HG02852 (cell line): ENCODE measurements at regions not wholly inside any gene's neighbourhood (a gene's known extent, or its start where the extent isn't known, plus 50 kb on each side); places are given as distances from the start of the nearest gene placed in this dataset.

Experiments
- ATAC-seq: cut with Tn5 transposase; IDR thresholded peaks from one replicate; pipeline ENCODE4 v1.9.1; 2021; ENCODE audit warnings: mild to moderate bottlenecking, moderate library complexity; ENCODE audit not compliant: unreplicated experiment

DNA sequence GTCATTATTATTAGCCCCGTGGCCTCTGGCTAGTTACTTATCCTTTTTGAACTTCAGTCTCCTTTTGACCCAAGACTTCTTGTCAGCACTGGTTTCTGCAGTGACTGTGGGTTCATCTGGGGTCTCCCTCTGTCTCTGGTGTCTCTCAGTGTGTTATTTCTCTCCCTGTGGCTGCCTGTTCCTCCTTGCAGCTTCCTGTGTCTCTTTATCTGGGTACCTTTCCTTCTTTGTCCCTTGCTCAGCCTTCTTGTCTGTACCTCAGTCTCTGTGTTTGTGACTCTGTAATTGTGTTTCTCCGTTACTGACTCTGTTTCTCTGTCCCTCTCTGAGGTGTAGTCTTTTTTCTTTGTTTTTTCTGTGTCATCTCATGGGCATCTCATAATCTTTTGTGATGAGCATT lies 102.6 kb upstream of the CDH11 start:
- no peak for ATAC-seq

DNA sequence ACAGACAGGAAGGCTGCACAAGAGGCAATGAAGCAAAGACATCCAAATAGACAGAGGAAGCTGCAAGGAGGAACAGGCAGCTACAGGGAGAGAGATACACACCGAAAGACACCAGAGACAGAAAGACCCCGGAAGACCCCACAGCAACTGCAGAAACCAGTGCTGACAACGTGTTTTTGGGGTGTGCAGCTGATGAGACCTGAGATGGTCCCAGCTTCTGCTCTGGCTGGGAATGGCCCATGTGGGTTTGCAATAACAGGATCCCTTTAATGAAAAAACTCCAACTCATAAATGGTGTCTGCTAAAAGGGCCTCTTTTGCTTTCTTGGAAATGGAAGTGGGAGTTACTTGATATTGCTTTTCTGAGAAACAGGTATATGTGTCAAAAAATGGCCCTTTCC lies 101.5 kb upstream of the CDH11 start:
- ATAC-seq: no peak

DNA sequence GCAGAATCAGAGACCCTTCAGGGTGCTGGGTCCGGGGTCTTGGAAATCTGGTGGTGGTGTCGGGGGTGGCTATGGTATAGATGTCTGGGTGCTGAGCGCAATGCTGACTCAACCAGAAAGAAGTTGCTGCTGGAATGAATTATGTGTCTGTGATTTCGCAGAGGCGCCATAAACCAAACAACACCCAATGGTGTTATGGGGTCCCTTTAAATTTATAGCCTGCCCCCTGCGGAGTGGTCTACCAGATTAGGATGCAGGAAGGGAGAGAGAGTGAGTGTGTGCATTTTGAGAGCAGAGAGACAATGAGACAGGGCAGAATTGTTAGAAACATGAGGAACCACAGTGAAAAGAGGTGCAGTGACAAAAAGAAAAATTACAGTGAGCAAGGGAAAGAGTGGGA lies 100.7 kb upstream of the CDH11 start:
- no peak for ATAC-seq

DNA sequence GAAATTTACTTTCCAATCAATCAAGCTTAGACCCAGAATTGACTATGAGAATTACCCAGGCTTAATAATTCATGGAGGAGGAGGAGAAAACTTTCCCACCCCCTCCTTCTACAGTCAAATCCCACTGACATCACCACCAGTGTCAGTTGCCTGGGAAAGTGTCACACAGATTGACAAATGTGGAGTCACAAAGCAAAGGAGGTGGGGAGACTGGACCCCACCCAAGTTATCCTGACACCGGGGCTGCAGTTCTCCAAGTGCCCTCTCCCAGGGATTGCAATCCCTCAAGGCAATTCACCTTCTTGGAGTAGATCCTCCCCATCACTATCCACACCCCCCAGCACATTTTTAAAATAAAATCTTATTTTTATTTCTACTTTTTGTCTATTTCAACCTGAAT lies 100.2 kb upstream of the CDH11 start:
- ATAC-seq: no peak

DNA sequence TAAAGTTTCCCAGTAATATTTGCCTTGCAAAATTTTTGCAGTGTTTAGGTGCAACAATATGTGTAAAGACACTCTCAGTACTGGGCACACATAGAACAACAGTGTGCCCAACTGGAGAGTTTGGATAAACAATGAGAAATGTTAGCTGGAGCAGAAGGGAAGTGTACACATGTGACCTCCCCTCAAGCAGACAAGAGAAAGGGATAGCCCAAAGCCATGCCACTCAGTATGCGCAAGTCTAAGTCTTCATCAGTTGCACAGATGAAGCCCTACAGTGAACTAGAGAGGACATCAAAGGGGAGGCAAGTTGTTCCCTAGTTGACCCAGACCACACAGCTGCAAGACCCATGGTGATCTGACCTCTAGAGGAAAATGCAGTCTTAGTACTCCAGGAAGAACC lies 97.9 kb upstream of the CDH11 start:
- no peak for ATAC-seq

DNA sequence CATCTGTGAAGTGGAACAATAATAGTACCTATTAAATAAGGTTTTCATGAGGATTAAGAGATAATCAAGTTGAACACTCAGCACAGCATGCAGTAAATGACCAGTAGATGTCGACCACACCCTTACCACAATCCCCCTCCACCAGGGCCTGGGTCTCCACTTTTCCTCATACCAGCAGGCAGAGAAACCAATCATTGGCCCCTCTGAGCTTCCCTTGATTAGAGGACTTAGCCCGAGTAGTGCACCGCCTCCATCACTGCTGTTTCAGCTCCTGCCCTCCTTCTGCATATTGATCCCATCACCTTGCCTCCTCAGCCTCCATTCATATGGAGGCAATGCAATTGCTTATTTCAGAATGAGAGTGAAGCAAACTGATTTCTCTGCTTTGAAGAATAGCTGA lies 96.5 kb upstream of the CDH11 start:
- no peak for ATAC-seq

DNA sequence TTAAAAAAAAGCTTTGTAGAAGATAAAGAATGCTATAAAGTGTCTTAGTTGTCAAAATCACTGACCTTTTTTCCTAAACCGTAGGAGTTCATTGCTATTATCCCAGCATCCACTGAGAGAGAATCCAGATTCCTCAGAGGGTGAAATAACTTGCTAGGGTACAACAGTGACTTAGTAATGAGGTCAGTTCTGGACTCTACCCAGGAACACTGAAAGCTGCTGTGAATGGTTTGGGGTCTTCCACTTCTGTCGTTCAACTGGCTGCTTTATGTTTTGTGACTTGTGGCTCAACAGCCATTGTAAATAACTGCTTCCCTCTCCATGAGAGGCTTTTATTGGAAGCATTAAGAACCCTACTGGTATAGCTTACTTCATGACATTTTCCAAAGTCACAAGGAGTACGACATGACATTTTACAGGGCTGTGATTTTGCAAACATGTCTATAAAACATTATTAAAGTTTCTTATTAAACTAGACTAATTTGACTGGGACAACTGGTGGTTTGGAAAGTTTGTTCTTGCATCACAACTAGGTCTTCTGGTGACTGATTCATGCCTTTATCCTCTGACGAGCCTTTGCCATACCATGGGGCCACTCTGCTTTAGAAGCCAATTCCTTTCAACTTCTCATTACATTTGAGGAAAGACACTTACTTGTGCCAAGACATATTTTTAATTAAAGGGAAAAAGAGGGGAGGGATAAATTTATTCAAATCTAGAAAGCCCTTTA lies 92.2 kb upstream of the CDH11 start:
- ATAC-seq: no peak

DNA sequence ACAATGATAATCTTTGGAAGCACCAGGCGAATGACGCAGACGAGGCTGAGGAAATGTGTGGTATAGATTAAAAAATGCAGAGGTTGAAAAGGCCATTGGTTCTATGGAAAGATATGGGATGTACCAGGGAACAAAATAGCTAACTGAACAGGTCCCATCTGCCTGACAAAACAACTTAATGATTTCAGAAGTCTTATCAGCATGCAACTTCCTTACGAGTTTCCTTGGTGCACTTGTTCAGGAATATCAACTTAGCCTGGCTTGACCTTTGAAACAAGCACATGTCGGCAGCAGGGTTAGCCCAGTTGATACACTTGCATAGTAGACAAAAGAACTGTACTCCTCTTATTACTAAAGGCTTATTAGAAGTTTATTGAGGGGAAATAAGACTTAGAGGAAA lies 90.9 kb upstream of the CDH11 start:
- no peak for ATAC-seq

DNA sequence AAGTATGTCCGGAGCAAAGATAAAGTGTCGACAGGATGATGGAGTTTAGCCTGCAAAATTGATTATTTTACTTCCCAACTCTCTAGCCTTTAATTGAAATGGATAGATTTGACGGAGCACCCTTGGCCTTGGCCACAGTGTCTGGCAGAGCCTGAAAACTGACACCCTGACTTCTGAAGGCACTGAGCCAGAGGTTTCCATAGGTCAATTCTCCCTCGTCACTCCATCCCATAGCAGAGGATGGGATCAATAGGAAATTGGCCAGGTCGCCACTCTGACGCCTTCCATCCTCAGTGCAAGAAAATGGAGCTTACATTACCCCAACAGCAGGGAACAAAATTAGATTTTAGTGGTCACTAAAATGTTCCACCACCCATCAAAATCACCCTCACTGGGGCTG lies 90.4 kb upstream of the CDH11 start:
- ATAC-seq: no peak

DNA sequence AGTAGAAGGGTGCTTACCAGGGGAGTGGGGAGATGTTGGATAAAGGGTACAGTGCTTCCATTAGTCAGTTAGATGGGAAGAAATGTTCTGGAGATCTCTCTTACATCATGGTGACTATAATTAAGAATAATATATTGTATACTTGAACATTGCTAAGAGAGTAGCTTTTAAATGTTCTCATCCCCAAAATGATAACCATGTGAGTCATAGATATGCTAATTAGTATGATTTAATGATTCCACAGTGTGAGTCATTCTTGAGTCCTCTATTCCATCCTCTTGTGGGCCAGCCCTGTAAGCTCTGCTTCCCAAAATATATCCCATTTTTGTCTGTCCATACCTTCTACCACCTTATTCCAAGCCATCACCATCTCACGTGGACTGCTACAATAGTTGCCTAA lies 80.6 kb upstream of the CDH11 start:
- no peak for ATAC-seq

DNA sequence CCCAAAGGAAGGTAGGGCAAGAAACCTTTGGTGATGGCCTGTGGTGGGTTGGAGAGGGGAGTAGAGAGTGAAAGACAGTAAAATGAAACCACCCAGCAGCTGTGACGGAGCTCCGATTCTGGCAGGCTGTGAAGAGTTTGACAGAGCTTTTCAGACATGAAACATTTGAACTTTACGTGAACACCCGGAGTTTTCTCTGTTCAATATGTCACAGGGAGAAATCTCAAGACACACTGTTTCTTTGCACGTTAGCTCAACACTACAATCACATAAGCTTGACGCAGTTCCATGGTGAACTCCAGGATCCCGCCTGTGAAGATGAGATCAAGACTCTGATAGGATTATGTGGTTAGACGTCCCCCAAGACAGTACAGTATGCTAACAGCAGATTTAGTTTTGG lies 79.6 kb upstream of the CDH11 start:
- no peak for ATAC-seq

DNA sequence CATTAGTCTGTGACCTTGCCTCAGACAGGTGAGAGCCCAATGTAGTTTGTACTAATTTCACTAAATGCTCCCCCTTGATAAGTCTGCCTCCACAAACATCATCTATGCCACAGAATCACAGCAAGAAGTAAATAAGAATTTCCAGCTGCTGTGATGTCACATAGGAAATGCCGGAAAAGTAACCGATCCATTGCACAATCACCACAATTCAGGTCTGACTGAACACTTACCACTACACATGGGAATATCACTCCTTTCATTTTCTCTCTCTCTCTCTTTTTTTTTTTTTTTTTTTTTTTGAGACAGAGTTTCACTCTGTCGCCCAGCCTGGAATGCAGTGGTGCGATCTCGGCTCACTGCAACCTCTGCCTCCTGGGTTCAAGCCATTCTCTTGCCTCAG lies 79.0 kb upstream of the CDH11 start:
- ATAC-seq: no peak

DNA sequence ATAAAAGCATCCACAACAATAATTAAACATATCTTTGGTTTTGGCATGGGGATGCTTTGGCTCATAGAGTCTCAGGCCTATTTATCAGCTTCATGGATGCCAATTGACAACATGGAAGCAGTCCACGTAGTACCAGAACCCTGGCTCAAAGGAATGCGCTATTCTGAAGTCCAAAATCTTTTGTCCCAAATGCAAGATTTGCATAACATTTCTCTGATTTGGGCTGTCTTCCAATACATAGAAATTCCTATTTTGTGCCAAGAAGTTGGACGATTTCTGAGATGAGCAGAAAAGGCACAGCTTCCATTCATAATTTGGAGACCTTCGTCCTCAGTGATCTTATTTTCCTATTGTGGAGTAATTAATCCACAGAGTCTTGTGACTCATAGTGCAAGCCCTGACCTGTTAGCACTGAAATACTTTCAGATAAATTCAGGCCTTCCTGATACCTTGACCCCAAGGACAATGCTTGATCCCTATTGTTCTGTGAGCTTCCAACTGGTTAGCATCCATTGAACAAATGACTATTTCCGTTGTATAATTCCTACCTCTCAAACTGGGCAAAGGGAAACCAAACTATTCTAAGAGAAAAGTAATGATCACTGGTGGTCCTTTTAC lies 78.4 kb upstream of the CDH11 start:
- no peak for ATAC-seq

DNA sequence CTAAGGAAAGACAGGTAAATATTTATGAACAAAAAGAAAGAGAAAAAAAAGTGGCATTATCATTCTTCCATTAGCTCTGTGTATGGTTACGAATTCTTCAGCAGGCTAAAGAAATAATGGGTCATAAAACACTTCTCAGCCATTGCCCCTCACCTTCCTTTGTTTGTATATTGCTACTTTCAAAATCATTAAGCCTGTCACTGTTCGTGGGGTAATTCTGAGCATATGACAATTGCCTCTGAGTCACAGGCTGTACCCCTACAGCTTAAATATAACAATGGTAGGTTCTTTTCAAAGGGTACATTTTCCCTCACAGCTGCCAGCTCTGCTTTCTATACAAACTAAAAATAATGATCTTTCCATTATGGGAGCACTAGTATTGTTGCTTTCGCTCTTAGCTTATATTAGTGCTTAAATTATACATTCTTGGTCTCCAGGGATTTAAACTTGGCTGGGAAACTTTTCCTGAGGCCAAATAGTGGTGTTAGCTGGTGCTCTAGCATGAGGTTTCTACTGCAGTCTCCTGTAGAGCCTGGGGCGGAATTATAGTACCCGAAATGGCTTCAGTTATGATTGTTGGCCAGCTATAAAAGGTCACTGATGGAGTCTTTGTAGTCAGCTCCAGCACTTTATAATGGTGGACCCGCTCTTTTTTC lies 74.7 kb upstream of the CDH11 start:
- no peak for ATAC-seq

DNA sequence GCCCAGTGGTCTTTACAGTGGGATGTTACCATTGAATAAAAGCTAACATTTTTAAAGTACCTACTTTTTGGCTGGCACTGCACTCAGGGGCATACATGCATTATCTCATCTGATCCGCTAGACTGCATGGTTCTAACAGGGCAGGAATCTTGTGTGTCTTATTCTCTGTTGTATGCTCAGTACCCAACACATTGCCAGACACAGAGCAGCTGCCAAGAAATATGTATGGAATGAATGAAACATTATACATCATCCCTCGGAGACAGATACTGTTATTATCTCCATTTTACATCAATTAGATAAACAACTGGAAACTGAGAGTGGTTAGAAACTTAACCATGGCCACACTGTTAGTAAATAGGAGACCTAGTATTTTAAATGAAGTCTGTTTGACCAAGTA lies 74.1 kb upstream of the CDH11 start:
- ATAC-seq: no peak

DNA sequence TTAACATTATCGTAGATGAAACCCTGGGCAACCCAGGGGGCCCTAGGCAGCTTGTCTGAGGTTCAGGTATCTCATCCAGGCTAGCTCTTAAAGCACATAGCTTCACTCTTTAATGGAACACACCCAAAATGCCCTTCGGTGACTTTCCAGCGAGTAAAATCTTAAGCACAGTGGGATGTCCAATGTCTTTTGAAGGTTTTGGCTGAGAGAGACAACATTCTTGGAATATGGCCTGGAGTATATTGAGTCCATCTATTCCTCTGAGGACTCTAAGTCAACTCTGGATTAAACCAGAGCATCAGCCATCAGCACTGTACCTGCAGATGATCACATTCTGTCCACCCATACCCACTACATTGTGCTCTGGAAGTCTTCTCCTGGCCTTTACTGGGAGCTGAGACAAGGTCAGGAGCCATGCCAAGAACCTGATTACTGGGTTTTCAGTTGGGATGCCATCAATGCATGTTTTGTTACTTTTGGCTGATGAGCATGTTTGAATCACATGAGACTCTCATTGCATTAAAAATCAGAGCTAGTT lies 63.4 kb upstream of the CDH11 start:
- no peak for ATAC-seq

DNA sequence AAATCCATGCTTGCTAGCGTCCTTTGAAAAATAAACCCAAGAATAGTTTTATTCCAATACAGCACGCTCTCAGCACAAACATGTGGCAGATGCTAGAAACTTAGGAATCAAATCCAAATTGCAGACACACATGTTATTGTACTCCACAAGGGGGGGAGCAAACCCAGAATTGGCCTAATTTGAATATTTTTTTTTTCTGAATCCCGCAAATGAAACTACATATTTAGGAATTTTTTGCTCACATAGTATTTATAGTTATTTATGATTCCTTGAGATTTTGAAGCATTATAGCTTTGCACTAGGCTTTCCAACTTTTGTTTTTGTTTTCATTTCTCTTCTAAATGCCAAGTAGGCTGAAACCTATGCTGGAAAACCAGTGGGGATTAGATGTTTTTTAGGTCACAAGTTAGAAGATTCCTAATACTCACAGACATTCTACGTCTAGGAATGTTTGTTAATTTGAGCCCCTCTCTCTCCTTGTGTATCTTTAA lies 59.3 kb upstream of the CDH11 start:
- ATAC-seq: no peak

DNA sequence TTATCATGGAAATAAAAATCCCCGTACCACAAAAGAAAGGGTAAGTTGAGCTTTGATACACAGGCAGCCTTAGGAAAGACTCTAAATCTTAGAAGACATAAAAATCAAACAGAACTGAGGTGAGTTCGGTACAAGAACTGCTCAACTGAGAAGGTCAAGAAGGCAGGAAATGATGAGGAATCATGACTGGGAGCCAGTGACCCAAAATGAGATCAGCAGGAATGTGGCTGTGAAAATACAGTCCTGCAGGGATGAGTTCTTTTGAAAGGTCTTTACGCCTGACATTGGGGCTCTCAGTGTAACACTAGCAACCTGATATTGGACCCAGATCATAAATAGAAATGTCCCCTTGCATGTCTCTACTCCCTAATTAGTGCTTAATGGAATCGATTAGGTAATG lies 56.3 kb upstream of the CDH11 start:
- no peak for ATAC-seq

DNA sequence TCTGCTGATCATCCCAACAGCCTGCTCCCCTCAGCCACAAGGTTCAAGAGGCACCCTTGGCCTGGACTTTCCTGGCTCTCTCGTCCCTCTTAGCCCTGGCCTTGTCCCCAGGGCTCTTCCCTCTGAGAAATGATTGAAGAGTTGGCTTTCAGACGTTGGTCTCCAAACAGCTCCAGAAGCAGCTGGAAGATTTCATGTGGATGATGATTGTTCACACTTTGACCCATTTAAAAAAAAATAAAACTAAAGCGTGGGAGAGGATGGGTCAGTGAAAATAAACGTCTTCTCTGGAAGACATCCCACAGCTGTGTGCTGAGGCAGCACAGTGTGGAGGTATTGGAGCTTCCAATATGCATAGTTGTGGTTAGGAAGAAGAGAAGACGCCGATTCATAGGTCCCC lies 54.7 kb upstream of the CDH11 start:
- ATAC-seq: no peak

DNA sequence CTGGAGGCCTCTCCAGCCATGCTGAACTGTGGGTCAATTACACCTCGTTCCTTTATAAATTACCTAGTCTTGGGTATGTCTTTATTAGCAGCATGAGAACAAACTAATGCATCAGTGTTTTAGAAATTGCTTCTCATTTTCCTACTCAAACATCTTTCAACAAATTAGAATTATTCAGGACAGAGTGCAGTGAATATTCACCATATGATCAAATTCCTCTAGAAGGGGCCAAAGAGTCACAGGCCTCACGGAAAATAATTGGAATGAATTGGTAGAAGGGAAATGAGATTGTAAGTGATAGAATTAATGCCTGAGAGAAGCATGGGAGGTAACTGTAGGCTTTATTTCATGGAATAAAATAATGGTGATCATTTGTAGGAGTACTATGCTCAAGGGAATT lies 50.5 kb upstream of the CDH11 start:
- no peak for ATAC-seq
